LNCaP clone FGC (cell line): ENCODE measurements at regions not wholly inside any gene's neighbourhood (a gene's known extent, or its start where the extent isn't known, plus 50 kb on each side); places are given as distances from the start of the nearest gene placed in this dataset.

ENCODE experiments used
- DNase-seq: peaks from one replicate; pipeline ENCODE4 v3.0.0-alpha.2; 2011; ENCODE audit warnings: low read depth
- H3K4me3 ChIP-seq: 2 replicates; pipeline ENCODE4 v1.5.1; 2011; ENCODE audit warnings: mild to moderate bottlenecking, low read depth, low read length, control low read depth
- TF ChIP-seq, protein P1 (sequence below): IDR thresholded peaks from 2 replicates; pipeline ENCODE4 v1.5.1; 2012; ENCODE audit warnings: mild to moderate bottlenecking; ENCODE audit not compliant: control insufficient read depth, insufficient read depth; ENCODE audit errors: extremely low read depth

- H3K4me3 ChIP-seq: no peak overlapping the region
- TF ChIP-seq, protein P1, sequence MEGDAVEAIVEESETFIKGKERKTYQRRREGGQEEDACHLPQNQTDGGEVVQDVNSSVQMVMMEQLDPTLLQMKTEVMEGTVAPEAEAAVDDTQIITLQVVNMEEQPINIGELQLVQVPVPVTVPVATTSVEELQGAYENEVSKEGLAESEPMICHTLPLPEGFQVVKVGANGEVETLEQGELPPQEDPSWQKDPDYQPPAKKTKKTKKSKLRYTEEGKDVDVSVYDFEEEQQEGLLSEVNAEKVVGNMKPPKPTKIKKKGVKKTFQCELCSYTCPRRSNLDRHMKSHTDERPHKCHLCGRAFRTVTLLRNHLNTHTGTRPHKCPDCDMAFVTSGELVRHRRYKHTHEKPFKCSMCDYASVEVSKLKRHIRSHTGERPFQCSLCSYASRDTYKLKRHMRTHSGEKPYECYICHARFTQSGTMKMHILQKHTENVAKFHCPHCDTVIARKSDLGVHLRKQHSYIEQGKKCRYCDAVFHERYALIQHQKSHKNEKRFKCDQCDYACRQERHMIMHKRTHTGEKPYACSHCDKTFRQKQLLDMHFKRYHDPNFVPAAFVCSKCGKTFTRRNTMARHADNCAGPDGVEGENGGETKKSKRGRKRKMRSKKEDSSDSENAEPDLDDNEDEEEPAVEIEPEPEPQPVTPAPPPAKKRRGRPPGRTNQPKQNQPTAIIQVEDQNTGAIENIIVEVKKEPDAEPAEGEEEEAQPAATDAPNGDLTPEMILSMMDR: no peak
- no peak for DNase-seq
Measured at GRCh38 chr5:50964746-50965653, 298.6 kb downstream of the PARP8 start.

- H3K4me3 ChIP-seq: no peak overlapping the region
- DNase-seq: no peak
- TF ChIP-seq, protein P1: no peak
Measured at GRCh38 chr5:50965654-50966375, 299.4 kb downstream of the PARP8 start.

DNA sequence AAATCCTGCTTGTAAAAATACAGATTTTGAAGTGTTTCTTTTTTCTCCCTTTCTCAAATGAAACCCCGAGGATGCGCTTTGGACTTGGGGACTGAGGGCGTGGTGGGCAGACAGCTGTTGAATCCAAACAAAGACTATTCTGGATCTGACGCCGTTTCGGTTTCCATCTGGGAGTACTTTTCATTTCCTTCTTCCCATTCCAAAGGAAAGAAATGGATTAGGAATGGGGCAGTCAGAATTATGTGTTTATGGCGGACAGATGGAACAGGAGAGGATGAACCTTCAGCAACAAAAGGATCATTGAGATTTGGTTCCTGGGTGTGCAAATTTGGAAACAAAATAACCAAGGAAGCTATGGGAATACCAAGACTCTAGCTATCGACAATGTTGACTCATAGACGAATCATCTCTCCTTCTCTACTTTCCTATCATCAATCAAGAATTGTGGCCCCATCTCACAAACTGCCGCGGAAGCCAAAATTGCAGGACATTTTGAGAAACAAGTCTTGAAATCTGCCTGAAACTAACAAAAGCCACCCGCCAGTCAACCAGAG is 300.6 kb downstream of the PARP8 start:
- no peak overlapping the region for H3K4me3 ChIP-seq
- DNase-seq: no peak
- TF ChIP-seq, protein P1: no peak

- peak overlapping the region; percentile 25 for H3K4me3 ChIP-seq
- DNase-seq: no peak
- TF ChIP-seq, protein P1: no peak
Measured at GRCh38 chr5:50967563-50968355, 301.3 kb downstream of the PARP8 start.

GRCh38 chr5:50968356-50969149 is 302.1 kb downstream of the PARP8 start:
- no peak for DNase-seq
- TF ChIP-seq, protein P1: no peak
- H3K4me3 ChIP-seq: no peak overlapping the region
